ENCODE measurements at regions not wholly inside any gene's neighbourhood (a gene's known extent, or its start where the extent isn't known, plus 50 kb on each side); places are given as distances from the start of the nearest gene placed in this dataset.

GRCh38 chr4:104351706-104352105 lies 143.0 kb downstream of the CXXC4 start:
- WGBS (ENCODE audit: insufficient coverage, low coverage, missing lambda C conversion rate): 3% methylated on average over 3 of the region's 3 CpGs
- Histone ChIP-seq H3K4me3 (no peak overlapping the region), H3K27ac (ENCODE audit: extremely low read depth, low read depth, low read length) (no peak overlapping the region), H3K4me1 (replicated peaks in 1 of 2; ENCODE audit: control insufficient read depth in 2 of 2, insufficient read depth in 2 of 2, low read length in 2 of 2) (no peaks in the 10 kb centered on the region), H2AFZ (ENCODE audit: low read depth, low read length) (no peak overlapping the region), H3K79me2 (ENCODE audit: control insufficient read depth, insufficient read depth, low read length) (no peaks in the 10 kb centered on the region), H3K9me3 (replicated peaks; ENCODE audit: control insufficient read depth, insufficient read depth, low read depth, low read length) (peaks cover 4% of the 10 kb centered on the region; the same call in 1 of the 2 replicates), H3K9me1 (ENCODE audit: control insufficient read depth, insufficient read depth, low read length) (no peaks in the 10 kb centered on the region), H3K27me3 (ENCODE audit: control insufficient read depth in 2 of 2, insufficient read depth in 2 of 2, low read length in 2 of 2) (no peaks in the 10 kb centered on the region), H3K36me3 (ENCODE audit: control insufficient read depth, insufficient read depth, low read length) (no peaks in the 10 kb centered on the region), H3K9ac (ENCODE audit: insufficient read depth in 1 of 2, low read depth in 2 of 2, low read length in 2 of 2) (no peak overlapping the region), H4K20me1 (replicated peaks; ENCODE audit: control insufficient read depth, insufficient read depth, low read length) (no peaks in the 10 kb centered on the region), H3K4me2 (ENCODE audit: insufficient read depth, low read length) (no peak overlapping the region)
- POLR2A ChIA-PET: interaction anchor here (1.0 kb wide), 1 partner anchor 43 kb away, joined by 3 read pairs; no protein-coding TSS in a partner anchor
- FAIRE-seq (no peak), ATAC-seq (no peak), DNase-seq (ENCODE audit: extremely low read depth in 1 of 4, low spot score in 3 of 4) (no peak)
- CTCF ChIA-PET (ENCODE audit: low intra/inter-chr PET ratio): no interaction called here
- intact Hi-C loops (cut with micrococcal nuclease) (no loop called here), in situ Hi-C loops (cut with MboI) (no loop called here)
- TF ChIP-seq PATZ1 (CRISPR knock-in tag; IDR thresholded peaks at IDR 0.05; ENCODE audit: borderline replicate concordance) (no peak), MEF2A (IDR thresholded peaks at IDR 0.05; ENCODE audit: control insufficient read depth, low read depth, low read length) (no peak)
- no TSS peak for BruUV-seq (replicated peaks)

- Histone ChIP-seq H3K27ac (ENCODE audit: extremely low read depth, low read depth, low read length) (no peak overlapping the region), H3K4me2 (ENCODE audit: insufficient read depth, low read length) (no peak overlapping the region), H3K4me1 (replicated peaks in 1 of 2; ENCODE audit: control insufficient read depth in 2 of 2, insufficient read depth in 2 of 2, low read length in 2 of 2) (no peaks in the 10 kb centered on the region), H3K27me3 (ENCODE audit: control insufficient read depth in 2 of 2, insufficient read depth in 2 of 2, low read length in 2 of 2) (no peaks in the 10 kb centered on the region), H4K20me1 (replicated peaks; ENCODE audit: control insufficient read depth, insufficient read depth, low read length) (no peaks in the 10 kb centered on the region), H3K36me3 (ENCODE audit: control insufficient read depth, insufficient read depth, low read length) (no peaks in the 10 kb centered on the region), H2AFZ (ENCODE audit: low read depth, low read length) (no peak overlapping the region), H3K9me3 (replicated peaks; ENCODE audit: control insufficient read depth, insufficient read depth, low read depth, low read length) (no peaks in the 10 kb centered on the region), H3K4me3 (no peak overlapping the region), H3K9ac (ENCODE audit: insufficient read depth in 1 of 2, low read depth in 2 of 2, low read length in 2 of 2) (no peak overlapping the region), H3K79me2 (ENCODE audit: control insufficient read depth, insufficient read depth, low read length) (no peaks in the 10 kb centered on the region), H3K9me1 (ENCODE audit: control insufficient read depth, insufficient read depth, low read length) (no peaks in the 10 kb centered on the region)
- FAIRE-seq (no peak), DNase-seq (ENCODE audit: extremely low read depth in 1 of 4, low spot score in 3 of 4) (no peak), ATAC-seq (no peak)
- in situ Hi-C loops (cut with MboI) (no loop called here), intact Hi-C loops (cut with micrococcal nuclease) (no loop called here)
- CTCF ChIA-PET (ENCODE audit: low intra/inter-chr PET ratio): no interaction called here
- BruUV-seq (replicated peaks): no TSS peak
- TF ChIP-seq ZNF239 (CRISPR knock-in tag; IDR thresholded peaks at IDR 0.05) (no peak), ZNF778 (CRISPR knock-in tag; IDR thresholded peaks at IDR 0.05) (no peak), ZSCAN32 (CRISPR knock-in tag; IDR thresholded peaks at IDR 0.05) (no peak), ZNF586 (CRISPR knock-in tag; conservative IDR thresholded peaks at IDR 0.05) (no peak), RHOXF2B (CRISPR knock-in tag; conservative IDR thresholded peaks at IDR 0.05) (no peak), FIP1L1 (IDR thresholded peaks at IDR 0.05; ENCODE audit: low read depth, low read length, poor library complexity, severe bottlenecking) (no peak), ZNF589 (CRISPR knock-in tag; IDR thresholded peaks at IDR 0.05; ENCODE audit: low read depth) (no peak), ZFP36 (IDR thresholded peaks at IDR 0.05; ENCODE audit: low read depth, low read length, partially characterized antibody) (no peak), NCOA1 (IDR thresholded peaks at IDR 0.05; ENCODE audit: low read depth) (no peak), NFYB (IDR thresholded peaks at IDR 0.05; ENCODE audit: extremely low read depth, insufficient read length) (no peak), LARP7 (IDR thresholded peaks at IDR 0.05) (no peak)
- TF ChIP-seq, protein P1, sequence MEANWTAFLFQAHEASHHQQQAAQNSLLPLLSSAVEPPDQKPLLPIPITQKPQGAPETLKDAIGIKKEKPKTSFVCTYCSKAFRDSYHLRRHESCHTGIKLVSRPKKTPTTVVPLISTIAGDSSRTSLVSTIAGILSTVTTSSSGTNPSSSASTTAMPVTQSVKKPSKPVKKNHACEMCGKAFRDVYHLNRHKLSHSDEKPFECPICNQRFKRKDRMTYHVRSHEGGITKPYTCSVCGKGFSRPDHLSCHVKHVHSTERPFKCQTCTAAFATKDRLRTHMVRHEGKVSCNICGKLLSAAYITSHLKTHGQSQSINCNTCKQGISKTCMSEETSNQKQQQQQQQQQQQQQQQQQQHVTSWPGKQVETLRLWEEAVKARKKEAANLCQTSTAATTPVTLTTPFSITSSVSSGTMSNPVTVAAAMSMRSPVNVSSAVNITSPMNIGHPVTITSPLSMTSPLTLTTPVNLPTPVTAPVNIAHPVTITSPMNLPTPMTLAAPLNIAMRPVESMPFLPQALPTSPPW (CRISPR knock-in tag; IDR thresholded peaks at IDR 0.05): no peak
- 15% methylated on average over 3 of the region's 4 CpGs for WGBS (ENCODE audit: insufficient coverage, low coverage, missing lambda C conversion rate)
- POLR2A ChIA-PET: no interaction called here
Observed at GRCh38 chr4:104345598-104346242, 149.0 kb downstream of the CXXC4 start.
